ENCODE measurements at regions not wholly inside any gene's neighbourhood (a gene's known extent, or its start where the extent isn't known, plus 50 kb on each side); places are given as distances from the start of the nearest gene placed in this dataset.

- no peak for DNase-seq (ENCODE audit: low read depth in 2 of 2)
These were observed 126.5 kb upstream of the MAST4 start for GRCh38 chr5:66469684-66470083.

- no peak for DNase-seq (ENCODE audit: low read depth in 2 of 2)
These were observed 124.2 kb upstream of the MAST4 start for GRCh38 chr5:66472010-66472409.

- DNase-seq (ENCODE audit: low read depth in 2 of 2): no peak
These were observed 120.5 kb upstream of the MAST4 start for GRCh38 chr5:66475731-66476130.

- DNase-seq (ENCODE audit: low read depth in 2 of 2): no peak
These were observed 118.6 kb upstream of the MAST4 start for GRCh38 chr5:66477596-66477995.

- DNase-seq (ENCODE audit: low read depth in 2 of 2): no peak
These were observed 101.8 kb upstream of the MAST4 start for GRCh38 chr5:66494437-66494836.

- no peak for DNase-seq (ENCODE audit: low read depth in 2 of 2)
These were observed 97.4 kb upstream of the MAST4 start for GRCh38 chr5:66498791-66499207.

GRCh38 chr5:66503203-66503789 lies 92.9 kb upstream of the MAST4 start:
- DNase-seq (ENCODE audit: low read depth in 2 of 2): no peak

GRCh38 chr5:66507106-66507505 lies 89.1 kb upstream of the MAST4 start:
- DNase-seq (ENCODE audit: low read depth in 2 of 2): no peak

- DNase-seq (ENCODE audit: low read depth in 2 of 2): no peak
These were observed 84.7 kb upstream of the MAST4 start for GRCh38 chr5:66511491-66511890.

- no peak for DNase-seq (ENCODE audit: low read depth in 2 of 2)
These were observed 83.1 kb upstream of the MAST4 start for GRCh38 chr5:66513130-66513529.

- DNase-seq (ENCODE audit: low read depth in 2 of 2): no peak
These were observed 81.0 kb upstream of the MAST4 start for GRCh38 chr5:66515209-66515608.

GRCh38 chr5:66516550-66516949 lies 79.6 kb upstream of the MAST4 start:
- no peak for DNase-seq (ENCODE audit: low read depth in 2 of 2)

GRCh38 chr5:66517351-66517750 lies 78.8 kb upstream of the MAST4 start:
- DNase-seq (ENCODE audit: low read depth in 2 of 2): no peak

GRCh38 chr5:66518052-66518451 lies 78.1 kb upstream of the MAST4 start:
- no peak for DNase-seq (ENCODE audit: low read depth in 2 of 2)

- no peak for DNase-seq (ENCODE audit: low read depth in 2 of 2)
These were observed 77.4 kb upstream of the MAST4 start for GRCh38 chr5:66518753-66519152.

GRCh38 chr5:66519626-66520025 lies 76.6 kb upstream of the MAST4 start:
- no peak for DNase-seq (ENCODE audit: low read depth in 2 of 2)

GRCh38 chr5:66520854-66521253 lies 75.3 kb upstream of the MAST4 start:
- DNase-seq (ENCODE audit: low read depth in 2 of 2): no peak

GRCh38 chr5:66527478-66528035 lies 68.6 kb upstream of the MAST4 start:
- DNase-seq (ENCODE audit: low read depth in 2 of 2): no peak

- DNase-seq (ENCODE audit: low read depth in 2 of 2): no peak
These were observed 67.0 kb upstream of the MAST4 start for GRCh38 chr5:66529182-66529581.

- no peak for DNase-seq (ENCODE audit: low read depth in 2 of 2)
These were observed 66.5 kb upstream of the MAST4 start for GRCh38 chr5:66529704-66530103.

GRCh38 chr5:66538126-66538525 lies 58.1 kb upstream of the MAST4 start:
- no peak for DNase-seq (ENCODE audit: low read depth in 2 of 2)

- no peak for DNase-seq (ENCODE audit: low read depth in 2 of 2)
These were observed 57.7 kb upstream of the MAST4 start for GRCh38 chr5:66538531-66538930.

GRCh38 chr5:66540078-66540477 lies 56.1 kb upstream of the MAST4 start:
- DNase-seq (ENCODE audit: low read depth in 2 of 2): no peak

- no peak for DNase-seq (ENCODE audit: low read depth in 2 of 2)
These were observed 53.5 kb upstream of the MAST4 start for GRCh38 chr5:66542711-66543110.

Measured in fibroblast of skin of left quadriceps (primary cell).